ENCODE measurements at regions not wholly inside any gene's neighbourhood (a gene's known extent, or its start where the extent isn't known, plus 50 kb on each side); places are given as distances from the start of the nearest gene placed in this dataset.

GRCh38 chr7:136198168-136198567 lies 221.0 kb upstream of the MTPN start:
- no peak overlapping the region for H3K4me3 Mint-ChIP-seq (ENCODE audit: unreplicated experiment)
- peaks cover 52% of the 10 kb centered on the region for H3K9me3 Mint-ChIP-seq (ENCODE audit: unreplicated experiment)
- H3K36me3 Mint-ChIP-seq (ENCODE audit: unreplicated experiment), result no peaks in the 10 kb centered on the region
- DNase-seq (ENCODE audit: extremely low spot score, unreplicated experiment), result no peak
- no peak overlapping the region for H3K27ac Mint-ChIP-seq (ENCODE audit: unreplicated experiment)
- no peaks in the 10 kb centered on the region for H3K4me1 Mint-ChIP-seq (ENCODE audit: unreplicated experiment)
- H3K27me3 Mint-ChIP-seq (ENCODE audit: unreplicated experiment), result peaks cover 4% of the 10 kb centered on the region
- TF ChIP-seq, protein P1, sequence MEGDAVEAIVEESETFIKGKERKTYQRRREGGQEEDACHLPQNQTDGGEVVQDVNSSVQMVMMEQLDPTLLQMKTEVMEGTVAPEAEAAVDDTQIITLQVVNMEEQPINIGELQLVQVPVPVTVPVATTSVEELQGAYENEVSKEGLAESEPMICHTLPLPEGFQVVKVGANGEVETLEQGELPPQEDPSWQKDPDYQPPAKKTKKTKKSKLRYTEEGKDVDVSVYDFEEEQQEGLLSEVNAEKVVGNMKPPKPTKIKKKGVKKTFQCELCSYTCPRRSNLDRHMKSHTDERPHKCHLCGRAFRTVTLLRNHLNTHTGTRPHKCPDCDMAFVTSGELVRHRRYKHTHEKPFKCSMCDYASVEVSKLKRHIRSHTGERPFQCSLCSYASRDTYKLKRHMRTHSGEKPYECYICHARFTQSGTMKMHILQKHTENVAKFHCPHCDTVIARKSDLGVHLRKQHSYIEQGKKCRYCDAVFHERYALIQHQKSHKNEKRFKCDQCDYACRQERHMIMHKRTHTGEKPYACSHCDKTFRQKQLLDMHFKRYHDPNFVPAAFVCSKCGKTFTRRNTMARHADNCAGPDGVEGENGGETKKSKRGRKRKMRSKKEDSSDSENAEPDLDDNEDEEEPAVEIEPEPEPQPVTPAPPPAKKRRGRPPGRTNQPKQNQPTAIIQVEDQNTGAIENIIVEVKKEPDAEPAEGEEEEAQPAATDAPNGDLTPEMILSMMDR (IDR thresholded peaks at IDR 0.05), result no peak

DNA sequence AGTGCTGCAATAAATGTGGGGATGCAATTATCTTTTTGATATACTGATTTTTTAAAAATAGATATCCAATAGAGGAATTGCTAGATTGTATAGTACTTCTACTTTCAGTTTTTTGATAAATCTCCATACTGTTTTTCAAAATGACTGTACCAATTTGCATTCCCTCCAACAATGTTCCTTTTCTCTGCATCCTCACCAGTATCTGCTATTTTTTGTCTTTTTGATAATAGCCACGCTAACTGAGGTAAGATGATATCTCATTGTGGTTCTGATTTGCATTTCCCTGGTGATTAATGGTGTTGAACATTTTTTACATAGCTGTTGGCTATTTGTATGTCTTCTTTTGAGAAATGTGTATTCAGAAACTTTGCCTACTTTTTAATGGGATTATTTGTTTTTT lies 217.7 kb upstream of the MTPN start:
- H3K4me3 Mint-ChIP-seq (ENCODE audit: unreplicated experiment), result no peak overlapping the region
- H3K27ac Mint-ChIP-seq (ENCODE audit: unreplicated experiment), result no peak overlapping the region
- no peaks in the 10 kb centered on the region for H3K4me1 Mint-ChIP-seq (ENCODE audit: unreplicated experiment)
- H3K36me3 Mint-ChIP-seq (ENCODE audit: unreplicated experiment), result no peaks in the 10 kb centered on the region
- peaks cover 52% of the 10 kb centered on the region for H3K9me3 Mint-ChIP-seq (ENCODE audit: unreplicated experiment)
- TF ChIP-seq, protein P1 (IDR thresholded peaks at IDR 0.05), result no peak
- no peak for DNase-seq (ENCODE audit: extremely low spot score, unreplicated experiment)
- H3K27me3 Mint-ChIP-seq (ENCODE audit: unreplicated experiment), result peaks cover 2% of the 10 kb centered on the region

- Mint-ChIP-seq H3K36me3 (ENCODE audit: unreplicated experiment) (no peaks in the 10 kb centered on the region), H3K9me3 (ENCODE audit: unreplicated experiment) (peaks cover 42% of the 10 kb centered on the region), H3K4me3 (ENCODE audit: unreplicated experiment) (no peak overlapping the region), H3K27me3 (ENCODE audit: unreplicated experiment) (peaks cover 6% of the 10 kb centered on the region), H3K27ac (ENCODE audit: unreplicated experiment) (no peak overlapping the region), H3K4me1 (ENCODE audit: unreplicated experiment) (no peaks in the 10 kb centered on the region)
- TF ChIP-seq, protein P1 (IDR thresholded peaks at IDR 0.05), result no peak
- DNase-seq (ENCODE audit: extremely low spot score, unreplicated experiment), result no peak
Observed at GRCh38 chr7:136193940-136194339, 216.8 kb upstream of the MTPN start.

DNA sequence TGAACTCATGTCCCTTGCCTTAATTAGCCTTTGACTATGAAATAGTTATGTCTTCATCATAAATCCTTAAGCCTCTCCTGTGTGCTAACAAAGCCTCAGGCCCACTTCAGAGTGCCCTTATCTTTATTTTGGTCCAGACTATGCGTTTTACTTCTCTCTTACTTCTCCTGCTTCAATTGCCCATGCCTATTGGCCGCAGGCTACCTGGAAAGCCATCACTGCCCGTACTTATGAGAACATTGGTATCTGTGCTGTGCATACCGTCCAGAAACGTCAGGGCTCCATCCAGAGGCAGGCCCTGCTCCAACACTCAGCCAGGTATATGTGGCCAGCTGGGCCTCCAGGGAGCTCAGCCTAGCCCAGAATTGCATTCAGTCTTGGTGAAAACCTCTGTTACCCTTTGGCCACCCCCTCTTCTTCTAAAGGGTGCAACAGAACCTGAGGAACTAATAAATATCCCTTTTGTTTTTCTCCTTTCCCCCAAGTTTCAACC lies 212.4 kb upstream of the MTPN start:
- TF ChIP-seq, protein P1 (IDR thresholded peaks at IDR 0.05), result no peak
- H3K9me3 Mint-ChIP-seq (ENCODE audit: unreplicated experiment), result peaks cover 6% of the 10 kb centered on the region
- DNase-seq (ENCODE audit: extremely low spot score, unreplicated experiment), result no peak
- H3K27ac Mint-ChIP-seq (ENCODE audit: unreplicated experiment), result no peak overlapping the region
- H3K36me3 Mint-ChIP-seq (ENCODE audit: unreplicated experiment), result no peaks in the 10 kb centered on the region
- H3K27me3 Mint-ChIP-seq (ENCODE audit: unreplicated experiment), result peaks cover 19% of the 10 kb centered on the region
- H3K4me3 Mint-ChIP-seq (ENCODE audit: unreplicated experiment), result no peak overlapping the region
- no peaks in the 10 kb centered on the region for H3K4me1 Mint-ChIP-seq (ENCODE audit: unreplicated experiment)

DNA sequence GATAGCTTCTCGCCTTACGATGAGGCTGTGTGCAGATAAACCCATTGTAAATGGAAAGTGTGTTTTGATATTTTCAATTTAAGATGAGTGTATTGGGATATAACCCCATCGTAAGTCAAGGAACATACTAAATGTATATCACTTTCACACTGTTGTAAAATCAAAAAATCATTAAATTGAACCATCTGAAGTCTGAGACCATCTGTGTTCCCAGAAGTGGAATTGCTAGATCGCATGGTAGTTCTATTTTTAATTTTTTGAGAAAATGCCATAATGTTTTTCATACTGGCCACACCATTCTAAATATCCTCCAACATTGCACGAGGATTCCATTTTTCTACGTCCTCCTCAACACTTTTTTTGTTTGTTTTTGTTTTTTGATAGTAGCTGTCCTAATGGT lies 209.1 kb upstream of the MTPN start:
- H3K27me3 Mint-ChIP-seq (ENCODE audit: unreplicated experiment), result peaks cover 22% of the 10 kb centered on the region
- no peaks in the 10 kb centered on the region for H3K9me3 Mint-ChIP-seq (ENCODE audit: unreplicated experiment)
- no peaks in the 10 kb centered on the region for H3K4me1 Mint-ChIP-seq (ENCODE audit: unreplicated experiment)
- no peak overlapping the region for H3K27ac Mint-ChIP-seq (ENCODE audit: unreplicated experiment)
- H3K36me3 Mint-ChIP-seq (ENCODE audit: unreplicated experiment), result no peaks in the 10 kb centered on the region
- TF ChIP-seq, protein P1 (IDR thresholded peaks at IDR 0.05), result no peak
- no peak overlapping the region for H3K4me3 Mint-ChIP-seq (ENCODE audit: unreplicated experiment)
- DNase-seq (ENCODE audit: extremely low spot score, unreplicated experiment), result no peak

Measured in osteocyte (in vitro differentiated cells).